ENCODE measurements at regions not wholly inside any gene's neighbourhood (a gene's known extent, or its start where the extent isn't known, plus 50 kb on each side); places are given as distances from the start of the nearest gene placed in this dataset.
"Not testable (repeated sequence)": the region's sequence is repeated elsewhere in the genome, so short reads cannot be mapped to it uniquely, and the experiment has no call there.

GRCh38 chr20:53762423-53762798 lies 168.8 kb upstream of the ZNF217 start:
- H3K4me3 ChIP-seq (ENCODE audit: low read length); H2AFZ ChIP-seq (ENCODE audit: low read depth, low read length); H3K36me3 ChIP-seq (ENCODE audit: insufficient read depth, low read length); H3K27me3 ChIP-seq (ENCODE audit: insufficient read depth, low read length); H3K9me3 ChIP-seq (ENCODE audit: low read length): not testable (repeated sequence)
- peaks cover 18% of the 10 kb centered on the region for H3K4me1 ChIP-seq (ENCODE audit: insufficient read depth, low read length)

- Histone ChIP-seq H3K27me3 (ENCODE audit: insufficient read depth, low read length) (no peaks in the 10 kb centered on the region), H3K9me3 (ENCODE audit: low read length) (no peaks in the 10 kb centered on the region), H3K4me1 (ENCODE audit: insufficient read depth, low read length) (peaks cover 18% of the 10 kb centered on the region), H3K36me3 (ENCODE audit: insufficient read depth, low read length) (no peaks in the 10 kb centered on the region), H3K4me3 (ENCODE audit: low read length) (no peak overlapping the region), H2AFZ (ENCODE audit: low read depth, low read length) (no peak overlapping the region)
Observed at GRCh38 chr20:53760025-53760441, 166.4 kb upstream of the ZNF217 start.

GRCh38 chr20:53757472-53757913 lies 163.9 kb upstream of the ZNF217 start:
- Histone ChIP-seq H3K9me3 (ENCODE audit: low read length) (no peaks in the 10 kb centered on the region), H2AFZ (ENCODE audit: low read depth, low read length) (no peak overlapping the region), H3K4me3 (ENCODE audit: low read length) (no peak overlapping the region), H3K4me1 (ENCODE audit: insufficient read depth, low read length) (peaks cover 18% of the 10 kb centered on the region), H3K36me3 (ENCODE audit: insufficient read depth, low read length) (no peaks in the 10 kb centered on the region), H3K27me3 (ENCODE audit: insufficient read depth, low read length) (no peaks in the 10 kb centered on the region)

- no peaks in the 10 kb centered on the region for H3K27me3 ChIP-seq (ENCODE audit: insufficient read depth, low read length)
- H3K36me3 ChIP-seq (ENCODE audit: insufficient read depth, low read length), result no peaks in the 10 kb centered on the region
- H3K4me3 ChIP-seq (ENCODE audit: low read length), result no peak overlapping the region
- H3K9me3 ChIP-seq (ENCODE audit: low read length), result no peaks in the 10 kb centered on the region
- H3K4me1 ChIP-seq (ENCODE audit: insufficient read depth, low read length), result peaks cover 31% of the 10 kb centered on the region
- H2AFZ ChIP-seq (ENCODE audit: low read depth, low read length), result no peak overlapping the region
Observed at GRCh38 chr20:53755733-53756531, 162.3 kb upstream of the ZNF217 start.

- Histone ChIP-seq H3K27me3 (ENCODE audit: insufficient read depth, low read length) (no peaks in the 10 kb centered on the region), H3K4me3 (ENCODE audit: low read length) (no peak overlapping the region), H2AFZ (ENCODE audit: low read depth, low read length) (no peak overlapping the region), H3K36me3 (ENCODE audit: insufficient read depth, low read length) (no peaks in the 10 kb centered on the region), H3K9me3 (ENCODE audit: low read length) (no peaks in the 10 kb centered on the region), H3K4me1 (ENCODE audit: insufficient read depth, low read length) (peaks cover 43% of the 10 kb centered on the region)
Observed at GRCh38 chr20:53753880-53754459, 160.3 kb upstream of the ZNF217 start.

- Histone ChIP-seq H3K36me3 (ENCODE audit: insufficient read depth, low read length) (no peaks in the 10 kb centered on the region), H3K9me3 (ENCODE audit: low read length) (no peaks in the 10 kb centered on the region), H3K4me3 (ENCODE audit: low read length) (no peak overlapping the region), H2AFZ (ENCODE audit: low read depth, low read length) (peak overlapping the region; percentile 32), H3K4me1 (ENCODE audit: insufficient read depth, low read length) (peaks cover 41% of the 10 kb centered on the region), H3K27me3 (ENCODE audit: insufficient read depth, low read length) (no peaks in the 10 kb centered on the region)
Observed at GRCh38 chr20:53752971-53753879, 159.6 kb upstream of the ZNF217 start.

GRCh38 chr20:53752583-53752970 lies 158.9 kb upstream of the ZNF217 start:
- Histone ChIP-seq H3K36me3 (ENCODE audit: insufficient read depth, low read length) (no peaks in the 10 kb centered on the region), H3K9me3 (ENCODE audit: low read length) (no peaks in the 10 kb centered on the region), H3K4me3 (ENCODE audit: low read length) (no peak overlapping the region), H3K4me1 (ENCODE audit: insufficient read depth, low read length) (peaks cover 41% of the 10 kb centered on the region), H3K27me3 (ENCODE audit: insufficient read depth, low read length) (no peaks in the 10 kb centered on the region), H2AFZ (ENCODE audit: low read depth, low read length) (peak overlapping the region; percentile 32)

GRCh38 chr20:53751620-53752318 lies 158.1 kb upstream of the ZNF217 start:
- Histone ChIP-seq H3K9me3 (ENCODE audit: low read length) (no peaks in the 10 kb centered on the region), H3K36me3 (ENCODE audit: insufficient read depth, low read length) (no peaks in the 10 kb centered on the region), H3K27me3 (ENCODE audit: insufficient read depth, low read length) (no peaks in the 10 kb centered on the region), H2AFZ (ENCODE audit: low read depth, low read length) (peak overlapping the region; percentile 82), H3K4me3 (ENCODE audit: low read length) (peak overlapping the region; percentile 30), H3K4me1 (ENCODE audit: insufficient read depth, low read length) (peaks cover 41% of the 10 kb centered on the region)

- peaks cover 41% of the 10 kb centered on the region for H3K4me1 ChIP-seq (ENCODE audit: insufficient read depth, low read length)
- peak overlapping the region; percentile 82 for H2AFZ ChIP-seq (ENCODE audit: low read depth, low read length)
- H3K36me3 ChIP-seq (ENCODE audit: insufficient read depth, low read length), result no peaks in the 10 kb centered on the region
- peak overlapping the region; percentile 30 for H3K4me3 ChIP-seq (ENCODE audit: low read length)
- no peaks in the 10 kb centered on the region for H3K9me3 ChIP-seq (ENCODE audit: low read length)
- no peaks in the 10 kb centered on the region for H3K27me3 ChIP-seq (ENCODE audit: insufficient read depth, low read length)
Observed at GRCh38 chr20:53750827-53751619, 157.4 kb upstream of the ZNF217 start.

GRCh38 chr20:53749499-53749898 lies 155.9 kb upstream of the ZNF217 start:
- Histone ChIP-seq H3K27me3 (ENCODE audit: insufficient read depth, low read length) (no peaks in the 10 kb centered on the region), H3K4me1 (ENCODE audit: insufficient read depth, low read length) (peaks cover 41% of the 10 kb centered on the region), H2AFZ (ENCODE audit: low read depth, low read length) (no peak overlapping the region), H3K4me3 (ENCODE audit: low read length) (no peak overlapping the region), H3K36me3 (ENCODE audit: insufficient read depth, low read length) (no peaks in the 10 kb centered on the region), H3K9me3 (ENCODE audit: low read length) (no peaks in the 10 kb centered on the region)

GRCh38 chr20:53748821-53749421 lies 155.3 kb upstream of the ZNF217 start:
- H3K27me3 ChIP-seq (ENCODE audit: insufficient read depth, low read length), result no peaks in the 10 kb centered on the region
- H2AFZ ChIP-seq (ENCODE audit: low read depth, low read length), result no peak overlapping the region
- peaks cover 41% of the 10 kb centered on the region for H3K4me1 ChIP-seq (ENCODE audit: insufficient read depth, low read length)
- no peak overlapping the region for H3K4me3 ChIP-seq (ENCODE audit: low read length)
- no peaks in the 10 kb centered on the region for H3K36me3 ChIP-seq (ENCODE audit: insufficient read depth, low read length)
- H3K9me3 ChIP-seq (ENCODE audit: low read length), result no peaks in the 10 kb centered on the region

GRCh38 chr20:53748176-53748575 lies 154.5 kb upstream of the ZNF217 start:
- Histone ChIP-seq H2AFZ (ENCODE audit: low read depth, low read length) (no peak overlapping the region), H3K4me1 (ENCODE audit: insufficient read depth, low read length) (peaks cover 34% of the 10 kb centered on the region), H3K36me3 (ENCODE audit: insufficient read depth, low read length) (no peaks in the 10 kb centered on the region), H3K27me3 (ENCODE audit: insufficient read depth, low read length) (no peaks in the 10 kb centered on the region), H3K9me3 (ENCODE audit: low read length) (no peaks in the 10 kb centered on the region), H3K4me3 (ENCODE audit: low read length) (no peak overlapping the region)

Measured in neuron (in vitro differentiated cells).